ENCODE measurements at regions not wholly inside any gene's neighbourhood (a gene's known extent, or its start where the extent isn't known, plus 50 kb on each side); places are given as distances from the start of the nearest gene placed in this dataset.

- no peak for TF ChIP-seq CTCF (conservative IDR thresholded peaks at IDR 0.05)
- H3K36me3 ChIP-seq (ENCODE audit: control insufficient read depth, insufficient read depth, low read length) = no peaks in the 10 kb centered on the region
- no peaks in the 10 kb centered on the region for H3K9me3 ChIP-seq (ENCODE audit: control insufficient read depth, low read length)
- no peaks in the 10 kb centered on the region for H3K36me3 Mint-ChIP-seq (ENCODE audit: low read depth)
- no peaks in the 10 kb centered on the region for H3K4me1 ChIP-seq (ENCODE audit: control insufficient read depth, insufficient read depth, low read length)
- H3K27ac ChIP-seq (ENCODE audit: low read depth, low read length) = no peak overlapping the region
- H3K4me3 ChIP-seq (ENCODE audit: low read length) = no peak overlapping the region
- H3K4me1 Mint-ChIP-seq = no peaks in the 10 kb centered on the region
- no peak overlapping the region for H3K27ac Mint-ChIP-seq
- no peaks in the 10 kb centered on the region for H3K27me3 ChIP-seq (ENCODE audit: control insufficient read depth, insufficient read depth, low read length, poor library complexity, severe bottlenecking)
- no peaks in the 10 kb centered on the region for H3K27me3 Mint-ChIP-seq (ENCODE audit: insufficient read depth)
- H3K9ac ChIP-seq (ENCODE audit: extremely low read depth, low read length, poor library complexity, severe bottlenecking) = no peak overlapping the region
- H3K9me3 Mint-ChIP-seq = peaks cover 2% of the 10 kb centered on the region
- no peak overlapping the region for H3K4me3 Mint-ChIP-seq
- no peak for DNase-seq
Measured at GRCh38 chr16:9469512-9469911, 378.1 kb downstream of the HAPSTR1 start.

- Histone ChIP-seq H3K27me3 (ENCODE audit: control insufficient read depth, insufficient read depth, low read length, poor library complexity, severe bottlenecking) (no peaks in the 10 kb centered on the region), H3K27ac (ENCODE audit: low read depth, low read length) (no peak overlapping the region), H3K9ac (ENCODE audit: extremely low read depth, low read length, poor library complexity, severe bottlenecking) (no peak overlapping the region), H3K4me1 (ENCODE audit: control insufficient read depth, insufficient read depth, low read length) (no peaks in the 10 kb centered on the region), H3K36me3 (ENCODE audit: control insufficient read depth, insufficient read depth, low read length) (no peaks in the 10 kb centered on the region), H3K4me3 (ENCODE audit: low read length) (no peak overlapping the region), H3K9me3 (ENCODE audit: control insufficient read depth, low read length) (no peaks in the 10 kb centered on the region)
- Mint-ChIP-seq H3K4me3 (no peak overlapping the region), H3K9me3 (no peaks in the 10 kb centered on the region), H3K27ac (no peak overlapping the region), H3K27me3 (ENCODE audit: insufficient read depth) (no peaks in the 10 kb centered on the region), H3K36me3 (ENCODE audit: low read depth) (no peaks in the 10 kb centered on the region), H3K4me1 (no peaks in the 10 kb centered on the region)
- no peak for DNase-seq
- no peak for TF ChIP-seq CTCF (conservative IDR thresholded peaks at IDR 0.05)
- WGBS, 2 experiments (ENCODE audit: insufficient coverage in 1 of 2, insufficient read length in 1 of 2) = 92 to 100% methylated on average over 2 to 3 of the region's 3 CpGs
Measured at GRCh38 chr16:9476744-9477143, 385.3 kb downstream of the HAPSTR1 start.

GRCh38 chr16:9479008-9479407, 387.6 kb downstream of the HAPSTR1 start:
- no peaks in the 10 kb centered on the region for H3K36me3 Mint-ChIP-seq (ENCODE audit: low read depth)

More at GRCh38 chr16:9479008-9479407, 387.6 kb downstream of the HAPSTR1 start:
- H3K4me3 Mint-ChIP-seq = no peak overlapping the region
- no peak overlapping the region for H3K27ac Mint-ChIP-seq
- Histone ChIP-seq H3K4me1 (ENCODE audit: control insufficient read depth, insufficient read depth, low read length) (no peaks in the 10 kb centered on the region), H3K27ac (ENCODE audit: low read depth, low read length) (no peak overlapping the region), H3K4me3 (ENCODE audit: low read length) (no peak overlapping the region), H3K9ac (ENCODE audit: extremely low read depth, low read length, poor library complexity, severe bottlenecking) (no peak overlapping the region), H3K27me3 (ENCODE audit: control insufficient read depth, insufficient read depth, low read length, poor library complexity, severe bottlenecking) (no peaks in the 10 kb centered on the region), H3K9me3 (ENCODE audit: control insufficient read depth, low read length) (no peaks in the 10 kb centered on the region), H3K36me3 (ENCODE audit: control insufficient read depth, insufficient read depth, low read length) (no peaks in the 10 kb centered on the region)
- 82% methylated on average over 1 of the region's 2 CpGs; no CpG with 5 or more reads in 1 of the 2 experiments for WGBS, 2 experiments (ENCODE audit: insufficient coverage in 1 of 2, insufficient read length in 1 of 2)
- no peak for TF ChIP-seq CTCF (conservative IDR thresholded peaks at IDR 0.05)
- DNase-seq = no peak
- no peaks in the 10 kb centered on the region for H3K27me3 Mint-ChIP-seq (ENCODE audit: insufficient read depth)
- no peaks in the 10 kb centered on the region for H3K4me1 Mint-ChIP-seq
- no peaks in the 10 kb centered on the region for H3K9me3 Mint-ChIP-seq
